Muscle of leg (tissue), 3 donors: ENCODE measurements at regions not wholly inside any gene's neighbourhood (a gene's known extent, or its start where the extent isn't known, plus 50 kb on each side); places are given as distances from the start of the nearest gene placed in this dataset.
"Not testable (repeated sequence)": the region's sequence is repeated elsewhere in the genome, so short reads cannot be mapped to it uniquely, and the experiment has no call there.

Source experiments
- DNase-seq: peaks from one replicate; pipeline ENCODE4 v3.0.0; 2013
- H3K27ac ChIP-seq: one replicate; pipeline ENCODE4 v1.5.1; 2013; ENCODE audit warnings: mild to moderate bottlenecking, low read length, control low read depth
- H3K27me3 ChIP-seq: one replicate; pipeline ENCODE4 v1.6.1; 2013; ENCODE audit warnings: low read length; ENCODE audit not compliant: control insufficient read depth, insufficient read depth
- H3K36me3 ChIP-seq: one replicate; pipeline ENCODE4 v1.6.1; 2013; ENCODE audit warnings: low read length; ENCODE audit not compliant: control insufficient read depth, insufficient read depth
- H3K4me1 ChIP-seq: one replicate; pipeline ENCODE4 v1.6.1; 2013; ENCODE audit warnings: low read length; ENCODE audit not compliant: control insufficient read depth, insufficient read depth
- H3K4me3 ChIP-seq: one replicate; pipeline ENCODE4 v1.5.1; 2013; ENCODE audit warnings: low read length, control low read depth
- H3K9me3 ChIP-seq: replicated peaks from 2 replicates; pipeline ENCODE4 v1.6.1; 2013; ENCODE audit warnings: low read depth, low read length; ENCODE audit not compliant: control insufficient read depth
- WGBS: methylation state at CpG from one replicate; pipeline ENCODE4 v1.1.5; 2013; ENCODE audit warnings: missing lambda C conversion rate; ENCODE audit not compliant: insufficient coverage; 5-methylcytosine and 5-hydroxymethylcytosine counted together

DNA sequence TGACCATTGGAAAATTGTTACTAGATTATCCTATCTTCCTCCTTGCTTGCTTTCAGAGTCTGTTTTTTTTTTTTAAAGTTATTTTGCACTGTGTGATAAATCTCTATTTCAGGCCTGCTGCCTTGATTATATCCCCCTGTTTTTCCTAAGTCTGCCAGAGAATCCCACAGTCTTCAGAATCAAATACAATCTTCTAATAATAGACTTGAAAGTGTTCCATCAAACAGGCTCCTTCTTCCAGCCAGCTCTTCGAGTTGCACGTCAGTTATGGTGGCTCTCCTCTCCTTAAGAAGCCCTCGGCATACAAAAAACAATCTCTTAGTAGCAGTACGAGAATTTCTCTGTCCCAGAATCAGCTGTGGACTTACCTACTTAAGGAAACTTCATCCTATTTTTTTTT lies 92.9 kb upstream of the NOX3 start:
- Histone ChIP-seq H3K36me3 (no peaks in the 10 kb centered on the region), H3K4me1 (no peaks in the 10 kb centered on the region), H3K27ac (no peak overlapping the region), H3K9me3 (no peaks in the 10 kb centered on the region), H3K27me3 (no peaks in the 10 kb centered on the region), H3K4me3 (no peak overlapping the region)
- no peak for DNase-seq
- 78% methylated on average over 3 of the region's 4 CpGs for WGBS

- H3K4me1 ChIP-seq: no peaks in the 10 kb centered on the region
- no peak overlapping the region for H3K27ac ChIP-seq
- no peaks in the 10 kb centered on the region for H3K36me3 ChIP-seq
- WGBS: 96% methylated on average over 2 of the region's 2 CpGs
- H3K4me3 ChIP-seq: no peak overlapping the region
- H3K9me3 ChIP-seq: no peaks in the 10 kb centered on the region
- H3K27me3 ChIP-seq: no peaks in the 10 kb centered on the region
- DNase-seq: no peak
Measured at GRCh38 chr6:155544677-155545076, 89.0 kb upstream of the NOX3 start.

DNA sequence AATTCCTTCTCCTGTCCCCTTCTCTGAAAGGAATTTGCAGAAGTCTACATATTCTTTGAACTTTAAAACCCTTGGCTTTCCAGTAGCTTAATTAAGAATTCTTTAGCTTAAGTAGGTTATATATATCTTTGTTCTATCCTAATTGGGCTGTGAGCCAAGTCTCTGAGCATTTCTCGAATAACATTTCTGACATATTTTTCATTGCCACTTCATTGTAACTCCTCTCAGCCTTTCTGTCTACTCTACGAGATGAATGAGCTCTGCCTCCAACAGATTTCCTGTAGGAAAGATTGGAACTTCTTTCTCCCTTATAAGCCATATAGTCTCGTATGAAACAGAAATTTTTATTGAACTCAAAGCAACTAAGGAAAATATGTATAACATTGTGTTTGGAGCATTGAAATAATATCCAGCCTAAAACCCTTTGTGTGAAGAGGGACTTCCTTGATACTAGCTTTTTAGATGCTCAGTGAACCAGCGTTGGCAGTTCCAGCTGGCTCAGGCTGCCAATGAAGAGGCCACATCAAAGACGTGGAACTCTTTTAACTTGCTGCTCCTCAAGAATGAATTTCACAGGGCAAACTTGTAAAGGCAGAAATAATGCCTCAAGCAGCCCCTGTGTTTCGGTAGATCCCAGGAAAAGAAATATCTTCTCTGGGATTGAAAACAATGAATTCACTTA lies 87.7 kb upstream of the NOX3 start:
- no peak overlapping the region for H3K27ac ChIP-seq
- no peaks in the 10 kb centered on the region for H3K36me3 ChIP-seq
- H3K9me3 ChIP-seq: no peaks in the 10 kb centered on the region
- H3K4me1 ChIP-seq: no peaks in the 10 kb centered on the region
- 30% methylated on average over 2 of the region's 6 CpGs for WGBS
- H3K4me3 ChIP-seq: no peak overlapping the region
- H3K27me3 ChIP-seq: no peaks in the 10 kb centered on the region
- no peak for DNase-seq

- Histone ChIP-seq H3K4me1 (no peaks in the 10 kb centered on the region), H3K27me3 (no peaks in the 10 kb centered on the region), H3K9me3 (no peaks in the 10 kb centered on the region), H3K36me3 (no peaks in the 10 kb centered on the region), H3K4me3 (no peak overlapping the region), H3K27ac (no peak overlapping the region)
- DNase-seq: peak; percentile 10
- 56% methylated on average over 4 of the region's 4 CpGs for WGBS
Measured at GRCh38 chr6:155542036-155542435, 86.4 kb upstream of the NOX3 start.

DNA sequence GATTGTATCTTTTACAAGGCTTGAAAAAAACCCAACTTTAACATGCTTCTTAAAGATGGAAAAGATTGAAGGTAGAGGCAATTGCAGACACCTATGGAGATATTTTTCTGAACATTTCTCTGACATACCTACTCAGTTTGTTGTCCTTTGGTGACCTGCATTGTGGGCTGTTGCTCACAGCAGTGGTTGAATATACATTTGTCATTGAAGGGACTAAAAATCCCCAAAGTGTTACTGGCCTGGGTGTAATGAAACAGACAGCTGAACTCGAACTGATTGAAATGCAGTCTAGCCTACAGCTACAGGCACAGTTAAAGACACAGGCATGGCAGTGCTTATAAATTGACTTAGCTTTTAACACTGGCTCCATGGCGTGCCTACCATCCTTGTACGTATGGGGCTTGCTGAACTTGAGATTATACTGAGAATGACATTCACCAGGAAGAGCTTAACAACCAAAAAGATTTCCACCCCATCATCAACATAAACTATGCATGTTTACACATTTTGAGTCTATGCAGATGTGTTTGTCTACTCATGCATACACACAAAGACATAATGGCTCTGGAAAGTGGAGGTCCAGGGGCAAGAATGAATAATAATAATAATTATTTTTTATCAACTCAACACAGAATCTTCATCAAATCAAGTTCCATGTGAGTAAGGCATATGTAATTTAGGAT lies 83.2 kb upstream of the NOX3 start:
- H3K4me3 ChIP-seq: no peak overlapping the region
- no peaks in the 10 kb centered on the region for H3K27me3 ChIP-seq
- no peaks in the 10 kb centered on the region for H3K36me3 ChIP-seq
- no peak overlapping the region for H3K27ac ChIP-seq
- WGBS: 80% methylated on average over 1 of the region's 3 CpGs
- H3K4me1 ChIP-seq: no peaks in the 10 kb centered on the region
- DNase-seq: no peak
- no peaks in the 10 kb centered on the region for H3K9me3 ChIP-seq

DNA sequence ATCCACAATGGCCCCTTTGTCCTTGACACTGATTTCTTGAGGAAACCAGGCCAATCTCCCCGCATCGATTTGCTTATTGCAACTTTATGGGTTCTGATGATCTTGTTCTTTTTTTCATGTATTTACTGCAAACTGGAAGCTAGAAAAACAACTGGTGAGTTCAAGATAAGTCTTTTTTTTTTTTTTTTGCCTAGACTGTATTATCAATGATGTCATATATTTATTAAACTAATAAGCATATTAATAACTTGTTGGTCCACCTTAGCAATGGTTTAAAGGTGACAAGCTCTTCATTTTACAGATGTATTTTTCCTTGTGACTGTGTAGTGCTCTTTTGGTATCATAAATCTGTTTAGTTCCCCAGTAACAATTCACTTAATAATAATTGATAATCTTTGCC lies 79.0 kb upstream of the NOX3 start:
- no peak overlapping the region for H3K4me3 ChIP-seq
- no peaks in the 10 kb centered on the region for H3K4me1 ChIP-seq
- no peaks in the 10 kb centered on the region for H3K27me3 ChIP-seq
- H3K9me3 ChIP-seq: no peaks in the 10 kb centered on the region
- no peaks in the 10 kb centered on the region for H3K36me3 ChIP-seq
- DNase-seq: no peak
- H3K27ac ChIP-seq: no peak overlapping the region
- no CpG with 5 or more reads among the region's 2 CpGs for WGBS

GRCh38 chr6:155530219-155530834 lies 74.7 kb upstream of the NOX3 start:
- Histone ChIP-seq H3K27me3 (no peaks in the 10 kb centered on the region), H3K36me3 (no peaks in the 10 kb centered on the region), H3K27ac (no peak overlapping the region), H3K4me3 (no peak overlapping the region), H3K4me1 (no peaks in the 10 kb centered on the region), H3K9me3 (no peaks in the 10 kb centered on the region)
- WGBS: 0% methylated on average over 1 of the region's 4 CpGs
- DNase-seq: peak; percentile 40

- DNase-seq, H3K4me3 ChIP-seq, H3K36me3 ChIP-seq, H3K4me1 ChIP-seq, H3K27ac ChIP-seq, H3K9me3 ChIP-seq, H3K27me3 ChIP-seq: not testable (repeated sequence)
- 100% methylated on average over 1 of the region's 7 CpGs for WGBS
Measured at GRCh38 chr6:155529814-155530213, 74.2 kb upstream of the NOX3 start.

GRCh38 chr6:155528982-155529453 lies 73.4 kb upstream of the NOX3 start:
- no peak overlapping the region for H3K27ac ChIP-seq
- no peak overlapping the region for H3K4me3 ChIP-seq
- DNase-seq: peak; percentile 69
- H3K27me3 ChIP-seq: no peaks in the 10 kb centered on the region
- H3K36me3 ChIP-seq: no peaks in the 10 kb centered on the region
- H3K9me3 ChIP-seq: no peaks in the 10 kb centered on the region
- WGBS: no CpG with 5 or more reads among the region's 2 CpGs
- H3K4me1 ChIP-seq: no peaks in the 10 kb centered on the region

DNA sequence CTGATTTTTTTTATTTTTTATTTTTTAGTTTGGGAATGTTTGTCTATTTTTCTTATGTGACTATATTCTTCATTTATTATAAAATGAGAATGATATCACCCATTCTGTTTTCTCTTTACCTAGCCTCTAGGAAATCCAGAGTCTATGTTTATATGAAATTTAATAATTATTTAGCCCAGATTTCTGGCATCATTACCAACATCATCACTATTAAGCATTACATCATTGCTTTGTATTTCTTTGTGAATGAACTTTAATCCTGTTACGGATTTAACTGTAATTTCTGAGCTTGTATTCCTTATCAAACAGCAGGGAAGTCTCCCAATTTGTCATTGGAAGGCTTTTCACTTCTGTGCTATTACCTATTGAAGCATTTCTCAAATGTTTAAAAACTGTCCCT lies 72.7 kb upstream of the NOX3 start:
- no peak for DNase-seq
- no peaks in the 10 kb centered on the region for H3K4me1 ChIP-seq
- H3K9me3 ChIP-seq: no peaks in the 10 kb centered on the region
- H3K4me3 ChIP-seq: no peak overlapping the region
- H3K27me3 ChIP-seq: no peaks in the 10 kb centered on the region
- no peak overlapping the region for H3K27ac ChIP-seq
- no peaks in the 10 kb centered on the region for H3K36me3 ChIP-seq
- WGBS: no CpG with 5 or more reads among the region's 1 CpG
